Muscle of leg (tissue), 3 donors: ENCODE measurements at regions not wholly inside any gene's neighbourhood (a gene's known extent, or its start where the extent isn't known, plus 50 kb on each side); places are given as distances from the start of the nearest gene placed in this dataset.
A peak's percentile ranks its signal among the peaks of the same experiment; 100 is the strongest.
"Not testable (repeated sequence)": the region's sequence is repeated elsewhere in the genome, so short reads cannot be mapped to it uniquely, and the experiment has no call there.

Experiments
- DNase-seq: peaks from one replicate; pipeline ENCODE4 v3.0.0; 2013
- H3K27ac ChIP-seq: one replicate; pipeline ENCODE4 v1.5.1; 2013; ENCODE audit warnings: mild to moderate bottlenecking, low read length, control low read depth
- H3K27me3 ChIP-seq: one replicate; pipeline ENCODE4 v1.6.1; 2013; ENCODE audit warnings: low read length; ENCODE audit not compliant: control insufficient read depth, insufficient read depth
- H3K36me3 ChIP-seq: one replicate; pipeline ENCODE4 v1.6.1; 2013; ENCODE audit warnings: low read length; ENCODE audit not compliant: control insufficient read depth, insufficient read depth
- H3K4me1 ChIP-seq: one replicate; pipeline ENCODE4 v1.6.1; 2013; ENCODE audit warnings: low read length; ENCODE audit not compliant: control insufficient read depth, insufficient read depth
- H3K4me3 ChIP-seq: one replicate; pipeline ENCODE4 v1.5.1; 2013; ENCODE audit warnings: low read length, control low read depth
- H3K9me3 ChIP-seq: replicated peaks from 2 replicates; pipeline ENCODE4 v1.6.1; 2013; ENCODE audit warnings: low read depth, low read length; ENCODE audit not compliant: control insufficient read depth
- WGBS: methylation state at CpG from one replicate; pipeline ENCODE4 v1.1.5; 2013; ENCODE audit warnings: missing lambda C conversion rate; ENCODE audit not compliant: insufficient coverage; 5-methylcytosine and 5-hydroxymethylcytosine counted together

GRCh38 chr2:113365791-113366190 lies 71.7 kb upstream of the ZNG1B start:
- not testable (repeated sequence) for H3K4me3 ChIP-seq, H3K9me3 ChIP-seq, H3K27ac ChIP-seq, DNase-seq, H3K27me3 ChIP-seq, H3K36me3 ChIP-seq
- peaks cover 14% of the 10 kb centered on the region for H3K4me1 ChIP-seq
- no CpG with 5 or more reads among the region's 2 CpGs for WGBS

GRCh38 chr2:113365290-113365689 lies 72.2 kb upstream of the ZNG1B start:
- H3K27me3 ChIP-seq, H3K36me3 ChIP-seq, H3K9me3 ChIP-seq, H3K4me3 ChIP-seq: not testable (repeated sequence)
- Histone ChIP-seq H3K4me1 (peaks cover 14% of the 10 kb centered on the region), H3K27ac (peak overlapping the region; percentile 44)
- DNase-seq = peak; percentile 31

- DNase-seq = no peak
- WGBS = 96% methylated on average over 2 of the region's 3 CpGs
- no peaks in the 10 kb centered on the region for H3K36me3 ChIP-seq
Measured at GRCh38 chr2:113361051-113361450, 76.4 kb upstream of the ZNG1B start.

GRCh38 chr2:113357071-113357470 lies 78.3 kb upstream of the PAX8 start:
- Histone ChIP-seq H3K9me3 (no peaks in the 10 kb centered on the region), H3K27me3 (no peaks in the 10 kb centered on the region), H3K27ac (no peak overlapping the region), H3K4me1 (peaks cover 5% of the 10 kb centered on the region), H3K4me3 (no peak overlapping the region), H3K36me3 (no peaks in the 10 kb centered on the region)
- WGBS = no CpG with 5 or more reads among the region's 3 CpGs
- no peak for DNase-seq

More at GRCh38 chr2:113361051-113361450, 76.4 kb upstream of the ZNG1B start:
- H3K4me1 ChIP-seq = peaks cover 16% of the 10 kb centered on the region
- no peak overlapping the region for H3K27ac ChIP-seq
- H3K27me3 ChIP-seq = no peaks in the 10 kb centered on the region
- no peak overlapping the region for H3K4me3 ChIP-seq
- no peaks in the 10 kb centered on the region for H3K9me3 ChIP-seq

GRCh38 chr2:113356284-113356683 lies 77.6 kb upstream of the PAX8 start:
- H3K36me3 ChIP-seq, H3K27ac ChIP-seq, H3K4me1 ChIP-seq, DNase-seq, H3K27me3 ChIP-seq, H3K4me3 ChIP-seq, H3K9me3 ChIP-seq: not testable (repeated sequence)
- 93% methylated on average over 3 of the region's 5 CpGs for WGBS

GRCh38 chr2:113355339-113356015 lies 76.8 kb upstream of the PAX8 start:
- H3K27me3 ChIP-seq, H3K36me3 ChIP-seq, DNase-seq, H3K4me3 ChIP-seq, H3K9me3 ChIP-seq, H3K4me1 ChIP-seq, H3K27ac ChIP-seq: not testable (repeated sequence)
- no CpG with 5 or more reads among the region's 8 CpGs for WGBS

GRCh38 chr2:113351375-113352355 lies 72.9 kb upstream of the PAX8 start:
- no peaks in the 10 kb centered on the region for H3K9me3 ChIP-seq
- H3K27ac ChIP-seq = no peak overlapping the region
- DNase-seq = no peak
- no peaks in the 10 kb centered on the region for H3K4me1 ChIP-seq
- no peaks in the 10 kb centered on the region for H3K36me3 ChIP-seq
- no peaks in the 10 kb centered on the region for H3K27me3 ChIP-seq
- no peak overlapping the region for H3K4me3 ChIP-seq
- 77% methylated on average over 3 of the region's 8 CpGs for WGBS

GRCh38 chr2:113343800-113344199 lies 65.1 kb upstream of the PAX8 start:
- not testable (repeated sequence) for H3K27ac ChIP-seq, DNase-seq, H3K4me3 ChIP-seq, H3K36me3 ChIP-seq, H3K27me3 ChIP-seq, H3K4me1 ChIP-seq, H3K9me3 ChIP-seq
- WGBS = no CpG with 5 or more reads among the region's 1 CpG

GRCh38 chr2:113342650-113343049 lies 63.9 kb upstream of the PAX8 start:
- H3K4me1 ChIP-seq = no peaks in the 10 kb centered on the region
- peaks cover 2% of the 10 kb centered on the region for H3K27me3 ChIP-seq
- no peak overlapping the region for H3K27ac ChIP-seq
- H3K36me3 ChIP-seq = no peaks in the 10 kb centered on the region
- no peak overlapping the region for H3K4me3 ChIP-seq
- DNase-seq = peak; percentile 23
- 54% methylated on average over 7 of the region's 9 CpGs for WGBS
- H3K9me3 ChIP-seq = no peaks in the 10 kb centered on the region

GRCh38 chr2:113341870-113342253 lies 63.1 kb upstream of the PAX8 start:
- not testable (repeated sequence) for H3K27me3 ChIP-seq
- no CpG with 5 or more reads among the region's 3 CpGs for WGBS

More at GRCh38 chr2:113341870-113342253, 63.1 kb upstream of the PAX8 start:
- H3K4me3 ChIP-seq, H3K9me3 ChIP-seq, H3K27ac ChIP-seq, H3K36me3 ChIP-seq, DNase-seq, H3K4me1 ChIP-seq: not testable (repeated sequence)
